ENCODE measurements at regions not wholly inside any gene's neighbourhood (a gene's known extent, or its start where the extent isn't known, plus 50 kb on each side); places are given as distances from the start of the nearest gene placed in this dataset.

GRCh38 chr7:85529831-85530230, 343.0 kb upstream of the SEMA3D start (continued):
- no peak for TF ChIP-seq MYBL2 (IDR thresholded peaks at IDR 0.05; ENCODE audit: low read depth)
- no peak for TF ChIP-seq MYBL2 (CRISPR knock-in tag; IDR thresholded peaks at IDR 0.05; ENCODE audit: borderline replicate concordance)
- TF ChIP-seq LARP7 (IDR thresholded peaks at IDR 0.05) = no peak
- no peak for TF ChIP-seq SREBF2 (CRISPR knock-in tag; IDR thresholded peaks at IDR 0.05)

- Histone ChIP-seq H3K4me2 (ENCODE audit: insufficient read depth, low read length) (no peak overlapping the region), H3K4me1 (replicated peaks in 1 of 2; ENCODE audit: control insufficient read depth in 2 of 2, insufficient read depth in 2 of 2, low read length in 2 of 2) (no peaks in the 10 kb centered on the region), H4K20me1 (replicated peaks; ENCODE audit: control insufficient read depth, insufficient read depth, low read length) (no peaks in the 10 kb centered on the region), H3K27me3 (ENCODE audit: control insufficient read depth in 2 of 2, insufficient read depth in 2 of 2, low read length in 2 of 2) (no peaks in the 10 kb centered on the region), H3K9ac (ENCODE audit: insufficient read depth in 1 of 2, low read depth in 2 of 2, low read length in 2 of 2) (no peak overlapping the region), H3K9me1 (ENCODE audit: control insufficient read depth, insufficient read depth, low read length) (no peaks in the 10 kb centered on the region), H3K79me2 (ENCODE audit: control insufficient read depth, insufficient read depth, low read length) (no peaks in the 10 kb centered on the region), H2AFZ (ENCODE audit: low read depth, low read length) (no peak overlapping the region), H3K36me3 (ENCODE audit: control insufficient read depth, insufficient read depth, low read length) (no peaks in the 10 kb centered on the region), H3K4me3 (no peak overlapping the region), H3K27ac (ENCODE audit: extremely low read depth, low read depth, low read length) (no peak overlapping the region), H3K9me3 (replicated peaks; ENCODE audit: control insufficient read depth, insufficient read depth, low read depth, low read length) (no peaks in the 10 kb centered on the region; the same call in 1 of the 2 replicates)
- BruUV-seq (replicated peaks) = no TSS peak
- intact Hi-C loops (cut with micrococcal nuclease) = no loop called here
- in situ Hi-C loops (cut with MboI) = no loop called here
- ChIA-PET CTCF (ENCODE audit: low intra/inter-chr PET ratio) (no interaction called here), POLR2A (interaction anchor here (0.7 kb wide), 1 partner anchor 9 kb away, joined by 3 read pairs; no protein-coding TSS in a partner anchor)
- 0% methylated on average over 3 of the region's 3 CpGs for WGBS (ENCODE audit: insufficient coverage, low coverage, missing lambda C conversion rate)
- no peak for ATAC-seq
- FAIRE-seq = no peak
- DNase-seq (ENCODE audit: extremely low read depth in 1 of 4, low spot score in 3 of 4) = no peak
- TF ChIP-seq PBX2 (CRISPR knock-in tag; IDR thresholded peaks at IDR 0.05; ENCODE audit: low read depth) (no peak), PBX2 (tag; conservative IDR thresholded peaks at IDR 0.05; ENCODE audit: low read depth) (no peak), MLX (CRISPR knock-in tag; conservative IDR thresholded peaks at IDR 0.05) (no peak), ZNF699 (CRISPR knock-in tag; IDR thresholded peaks at IDR 0.05; ENCODE audit: insufficient replicate concordance) (no peak), NFIX (CRISPR knock-in tag; IDR thresholded peaks at IDR 0.05; ENCODE audit: low read depth) (no peak), HBP1 (CRISPR knock-in tag; IDR thresholded peaks at IDR 0.05) (no peak)
Observed at GRCh38 chr7:85529201-85529600, 342.3 kb upstream of the SEMA3D start.

Data from K562 (cell line).